GM23248 (cell line): ENCODE measurements at regions not wholly inside any gene's neighbourhood (a gene's known extent, or its start where the extent isn't known, plus 50 kb on each side); places are given as distances from the start of the nearest gene placed in this dataset.
A peak's percentile ranks its signal among the peaks of the same experiment; 100 is the strongest.

Experiments
- DNase-seq: peaks from one replicate; pipeline ENCODE4 v3.0.0-alpha.2; 2015
- H2AFZ ChIP-seq: fragments of 200-600 bp; sonication (generic); 2 replicates; pipeline ENCODE4 v1.6.1; 2016; ENCODE audit warnings: antibody characterized with exemption
- H3F3A ChIP-seq: fragments of 200-600 bp; sonication (generic); 2 replicates; pipeline ENCODE4 v1.6.1; 2016; ENCODE audit warnings: mild to moderate bottlenecking, antibody characterized with exemption, mixed run types; ENCODE audit not compliant: insufficient read depth
- H3K27ac ChIP-seq: fragments of 200-600 bp; sonication (generic); 2 replicates; pipeline ENCODE4 v1.5.1; 2016; ENCODE audit warnings: mild to moderate bottlenecking
- H3K27me3 ChIP-seq: fragments of 200-600 bp; sonication (generic); replicated peaks from 2 replicates; pipeline ENCODE4 v1.6.1; 2016; ENCODE audit warnings: mild to moderate bottlenecking; ENCODE audit not compliant: insufficient read depth
- H3K36me3 ChIP-seq: fragments of 200-600 bp; sonication (generic); 2 replicates; pipeline ENCODE4 v1.6.1; 2016; ENCODE audit warnings: low read depth, mild to moderate bottlenecking
- H3K4me1 ChIP-seq: fragments of 200-600 bp; sonication (generic); 2 replicates; pipeline ENCODE4 v1.6.1; 2016; ENCODE audit warnings: mild to moderate bottlenecking; ENCODE audit not compliant: insufficient read depth
- H3K4me2 ChIP-seq: fragments of 200-600 bp; sonication (generic); one replicate; pipeline ENCODE4 v1.6.1; 2016; ENCODE audit warnings: mild to moderate bottlenecking; ENCODE audit not compliant: unreplicated experiment
- H3K4me3 ChIP-seq: fragments of 200-600 bp; sonication (generic); 2 replicates; pipeline ENCODE4 v1.5.1; 2016; ENCODE audit warnings: mild to moderate bottlenecking
- H3K79me2 ChIP-seq: fragments of 200-600 bp; sonication (generic); 2 replicates; pipeline ENCODE4 v1.6.1; 2016; ENCODE audit warnings: mild to moderate bottlenecking; ENCODE audit not compliant: insufficient read depth
- H3K9ac ChIP-seq: fragments of 200-600 bp; sonication (generic); 2 replicates; pipeline ENCODE4 v1.6.1; 2016; ENCODE audit warnings: mild to moderate bottlenecking
- H3K9me2 ChIP-seq: fragments of 200-600 bp; sonication (generic); 2 replicates; pipeline ENCODE4 v1.6.1; 2016; ENCODE audit warnings: mixed run types, mild to moderate bottlenecking, moderate library complexity; ENCODE audit not compliant: insufficient read depth
- H3K9me3 ChIP-seq: fragments of 200-600 bp; sonication (generic); one replicate; pipeline ENCODE4 v1.6.1; 2017; ENCODE audit warnings: low read depth
- H4K20me1 ChIP-seq: fragments of 200-600 bp; sonication (generic); 2 replicates; pipeline ENCODE4 v1.6.0; 2016; ENCODE audit not compliant: insufficient read depth
- EZH2 ChIP-seq: fragments of 200-600 bp; sonication (generic); IDR thresholded peaks from 2 replicates; pipeline ENCODE4 v1.6.1; 2018; ENCODE audit warnings: antibody characterized with exemption, mild to moderate bottlenecking; ENCODE audit not compliant: insufficient read depth, poor library complexity, severe bottlenecking
- EZH2phosphoT487 ChIP-seq: fragments of 200-600 bp; sonication (generic); IDR thresholded peaks from 2 replicates; pipeline ENCODE4 v1.6.1; 2018; ENCODE audit warnings: antibody characterized with exemption, moderate library complexity, mild to moderate bottlenecking, low read depth; ENCODE audit not compliant: insufficient read depth
- WGBS, 2 experiments: methylation state at CpG; one replicate each; pipeline ENCODE4 v1.1.6; 2015 to 2017; ENCODE audit warnings: low lambda C conversion rate in 2 of 2, low coverage in 1 of 2; ENCODE audit errors: missing lambda C conversion rate in 2 of 2; 5-methylcytosine and 5-hydroxymethylcytosine counted together
- in situ Hi-C: fragments of 300-500 bp; cut with MboI; formaldehyde crosslinking; loops from 2 replicates; pipeline ENCODE4 v1.15.0; 2020

DNA sequence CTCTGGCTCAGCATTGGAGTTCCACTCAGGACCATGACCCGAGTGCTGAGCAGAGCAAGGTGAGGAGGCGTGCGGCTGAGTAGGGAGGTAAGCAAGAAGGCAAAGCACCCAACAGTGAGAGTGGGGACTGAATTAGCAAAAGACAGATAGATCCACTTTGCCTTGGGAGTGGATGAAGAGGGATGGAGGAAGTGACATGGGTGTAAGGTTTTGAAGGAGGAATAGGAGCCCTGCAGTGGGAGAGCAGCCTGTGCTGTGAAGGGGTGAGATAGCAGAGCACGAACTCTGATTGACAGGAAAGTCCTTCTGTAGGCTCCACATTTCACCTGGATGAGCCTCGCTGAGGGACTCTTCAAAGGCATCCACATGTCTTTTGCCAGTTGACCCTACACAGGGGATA, 522.6 kb downstream of the NTRK3 start:
- peaks cover 25% of the 10 kb centered on the region for H3K4me1 ChIP-seq
- DNase-seq: no peak
- no peak overlapping the region for H3K27ac ChIP-seq
- H3K4me3 ChIP-seq: no peak overlapping the region
- no peaks in the 10 kb centered on the region for H3K36me3 ChIP-seq
- H3F3A ChIP-seq: peaks cover 16% of the 10 kb centered on the region
- H2AFZ ChIP-seq: no peak overlapping the region
- H3K9me3 ChIP-seq: no peaks in the 10 kb centered on the region
- TF ChIP-seq EZH2 (no peak), EZH2phosphoT487 (no peak)
- H3K79me2 ChIP-seq: no peaks in the 10 kb centered on the region
- H3K4me2 ChIP-seq: no peak overlapping the region
- H3K9me2 ChIP-seq: no peaks in the 10 kb centered on the region
- H3K27me3 ChIP-seq: no peaks in the 10 kb centered on the region
- H4K20me1 ChIP-seq: no peaks in the 10 kb centered on the region
- H3K9ac ChIP-seq: no peak overlapping the region
- in situ Hi-C loops: no loop called here
- 74 to 82% methylated on average over 5 of the region's 5 CpGs for WGBS, 2 experiments

DNA sequence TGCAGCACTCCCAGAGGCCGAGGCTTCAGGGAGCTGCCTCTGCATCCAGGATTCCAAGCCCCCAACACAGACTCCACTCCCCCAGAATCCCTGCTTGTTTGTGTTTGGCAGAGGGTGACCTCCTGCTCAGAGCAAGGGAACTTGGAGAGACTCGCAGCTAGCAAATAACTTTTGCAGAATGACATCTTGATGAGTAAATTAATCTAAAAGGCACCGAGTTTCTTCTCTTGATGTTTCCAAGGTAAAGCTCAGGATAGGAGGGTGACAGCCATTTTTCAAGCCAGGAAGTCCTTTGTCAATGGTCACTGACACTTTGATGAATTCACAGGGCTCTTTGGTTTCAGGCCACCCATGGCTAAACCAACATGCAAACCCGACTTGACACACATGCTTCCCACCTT, 523.0 kb downstream of the NTRK3 start:
- no peaks in the 10 kb centered on the region for H4K20me1 ChIP-seq
- H3K36me3 ChIP-seq: no peaks in the 10 kb centered on the region
- in situ Hi-C loops: no loop called here
- peaks cover 16% of the 10 kb centered on the region for H3F3A ChIP-seq
- H3K27ac ChIP-seq: no peak overlapping the region
- no peaks in the 10 kb centered on the region for H3K79me2 ChIP-seq
- H2AFZ ChIP-seq: no peak overlapping the region
- peaks cover 23% of the 10 kb centered on the region for H3K4me1 ChIP-seq
- H3K9me3 ChIP-seq: no peaks in the 10 kb centered on the region
- H3K27me3 ChIP-seq: no peaks in the 10 kb centered on the region
- H3K9ac ChIP-seq: no peak overlapping the region
- H3K4me3 ChIP-seq: no peak overlapping the region
- DNase-seq: no peak
- no peaks in the 10 kb centered on the region for H3K9me2 ChIP-seq
- no peak for TF ChIP-seq EZH2
- TF ChIP-seq EZH2phosphoT487: no peak
- no peak overlapping the region for H3K4me2 ChIP-seq
- 34 to 54% methylated on average over 4 of the region's 4 CpGs for WGBS, 2 experiments

DNA sequence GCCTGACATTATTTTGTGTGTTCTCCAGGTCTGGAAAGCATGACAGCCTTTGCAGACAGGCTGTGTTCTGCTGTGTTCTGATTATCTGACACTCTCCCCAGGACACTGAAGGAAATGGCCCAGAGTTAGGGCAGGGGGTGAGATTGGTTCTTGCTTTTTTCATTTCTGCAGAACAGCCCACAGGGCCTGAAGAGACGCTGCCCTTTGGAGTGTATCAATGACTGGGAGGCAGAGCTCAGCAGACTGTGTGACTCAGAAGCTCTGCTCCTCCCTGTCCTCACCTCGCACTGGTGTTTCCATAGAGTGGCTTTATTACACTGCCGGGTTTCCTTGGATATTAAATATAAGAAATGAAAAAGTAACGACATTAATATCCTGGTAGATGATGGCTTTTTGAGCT, 523.6 kb downstream of the NTRK3 start:
- in situ Hi-C loops: no loop called here
- TF ChIP-seq EZH2 (no peak), EZH2phosphoT487 (no peak)
- peak; percentile 76 for DNase-seq

DNA sequence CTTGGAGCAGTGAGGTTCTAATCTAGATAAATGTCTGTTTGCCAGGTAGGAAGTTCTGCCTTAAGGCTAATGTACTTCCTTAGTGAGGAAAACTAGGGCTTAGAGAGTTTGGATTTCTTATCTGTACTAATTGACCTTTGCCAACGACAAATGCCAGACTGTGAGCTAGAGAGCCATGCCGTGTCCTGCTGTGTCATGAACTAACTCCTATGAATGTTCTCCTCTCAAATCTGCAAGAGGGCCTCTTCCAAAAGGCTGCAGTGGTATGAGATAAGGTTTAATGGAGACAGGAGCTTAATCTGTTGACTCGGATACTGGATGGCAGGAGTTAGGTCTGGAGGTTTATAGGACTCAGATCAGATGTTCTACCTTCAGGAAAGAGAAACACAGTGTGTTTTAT, 524.9 kb downstream of the NTRK3 start:
- TF ChIP-seq EZH2 (no peak), EZH2phosphoT487 (no peak)
- in situ Hi-C loops: no loop called here
- no peaks in the 10 kb centered on the region for H3K9me3 ChIP-seq
- no peak for DNase-seq
- no peak overlapping the region for H2AFZ ChIP-seq
- no peak overlapping the region for H3K27ac ChIP-seq
- H3K27me3 ChIP-seq: no peaks in the 10 kb centered on the region; the same call in 1 of the 2 replicates
- no peaks in the 10 kb centered on the region for H3K9me2 ChIP-seq
- H3K4me3 ChIP-seq: no peak overlapping the region
- H3K36me3 ChIP-seq: no peaks in the 10 kb centered on the region
- H4K20me1 ChIP-seq: no peaks in the 10 kb centered on the region
- peaks cover 7% of the 10 kb centered on the region for H3F3A ChIP-seq
- 41 to 53% methylated on average over 3 of the region's 3 CpGs for WGBS, 2 experiments
- no peaks in the 10 kb centered on the region for H3K79me2 ChIP-seq
- H3K9ac ChIP-seq: no peak overlapping the region
- no peak overlapping the region for H3K4me2 ChIP-seq
- peaks cover 16% of the 10 kb centered on the region for H3K4me1 ChIP-seq

More for the DNA sequence above, 523.6 kb downstream of the NTRK3 start:
- no peaks in the 10 kb centered on the region for H3K36me3 ChIP-seq
- H3K9me2 ChIP-seq: no peaks in the 10 kb centered on the region
- no peaks in the 10 kb centered on the region for H3K79me2 ChIP-seq
- H3K27ac ChIP-seq: no peak overlapping the region
- H4K20me1 ChIP-seq: no peaks in the 10 kb centered on the region
- no peaks in the 10 kb centered on the region for H3K27me3 ChIP-seq
- H3K9ac ChIP-seq: no peak overlapping the region
- H3F3A ChIP-seq: peaks cover 16% of the 10 kb centered on the region
- H2AFZ ChIP-seq: no peak overlapping the region
- no peaks in the 10 kb centered on the region for H3K9me3 ChIP-seq
- WGBS, 2 experiments: 22 to 35% methylated on average over 4 of the region's 4 CpGs
- H3K4me1 ChIP-seq: peaks cover 23% of the 10 kb centered on the region
- H3K4me3 ChIP-seq: no peak overlapping the region
- no peak overlapping the region for H3K4me2 ChIP-seq

DNA sequence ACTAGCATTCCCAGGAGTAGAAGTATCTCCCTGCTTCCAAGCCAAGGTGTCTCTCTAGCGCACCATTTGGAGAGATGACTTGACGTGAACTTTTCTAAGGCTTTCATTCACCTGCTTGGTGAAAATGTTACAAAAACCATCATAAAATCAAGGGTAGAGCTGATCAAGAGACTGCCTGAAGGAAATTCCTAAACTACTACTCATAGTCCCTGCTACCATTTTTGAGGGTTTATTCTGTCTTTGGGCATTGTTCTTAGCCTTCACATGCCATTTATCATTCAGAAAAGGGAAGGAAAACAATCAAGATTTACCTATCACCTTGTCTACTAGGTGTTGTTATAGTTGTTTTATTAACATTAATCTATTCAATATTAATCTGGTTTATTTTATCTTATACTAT, 525.8 kb downstream of the NTRK3 start:
- Histone ChIP-seq H4K20me1 (no peaks in the 10 kb centered on the region), H3K4me3 (no peak overlapping the region), H3K9ac (no peak overlapping the region), H2AFZ (no peak overlapping the region), H3K9me3 (no peaks in the 10 kb centered on the region), H3K27me3 (peaks cover 2% of the 10 kb centered on the region; the same call in 1 of the 2 replicates), H3K4me1 (peaks cover 7% of the 10 kb centered on the region; the same call in 1 of the 2 replicates), H3K79me2 (no peaks in the 10 kb centered on the region), H3K36me3 (no peaks in the 10 kb centered on the region), H3K9me2 (no peaks in the 10 kb centered on the region), H3K4me2 (no peak overlapping the region), H3K27ac (no peak overlapping the region), H3F3A (no peaks in the 10 kb centered on the region)
- TF ChIP-seq EZH2phosphoT487 (no peak), EZH2 (no peak)
- DNase-seq: no peak
- in situ Hi-C loops: no loop called here
- WGBS, 2 experiments: 83 to 90% methylated on average over 2 of the region's 2 CpGs
